Ishikawa (cell line): ENCODE measurements at regions not wholly inside any gene's neighbourhood (a gene's known extent, or its start where the extent isn't known, plus 50 kb on each side); places are given as distances from the start of the nearest gene placed in this dataset.

Experiments used
- CEBPB ChIP-seq: IDR thresholded peaks from 2 replicates; pipeline ENCODE4 v1.6.1; 2012
- CREB1 ChIP-seq: IDR thresholded peaks from 2 replicates; pipeline ENCODE4 v1.6.1; 2012; ENCODE audit warnings: low read depth
- EGR1 ChIP-seq: IDR thresholded peaks from 2 replicates; pipeline ENCODE4 v1.6.1; 2012
- EP300 ChIP-seq: IDR thresholded peaks from 2 replicates; pipeline ENCODE4 v1.6.1; 2012; ENCODE audit warnings: borderline replicate concordance
- FOXM1 ChIP-seq: IDR thresholded peaks from 2 replicates; pipeline ENCODE4 v1.6.1; 2012; ENCODE audit warnings: low read depth, borderline replicate concordance
- NFIC ChIP-seq: IDR thresholded peaks from 2 replicates; pipeline ENCODE4 v1.6.1; 2012
- RAD21 ChIP-seq: IDR thresholded peaks from 2 replicates; pipeline ENCODE4 v1.6.1; 2012; ENCODE audit warnings: low read depth
- TAF1 ChIP-seq: IDR thresholded peaks from 2 replicates; pipeline ENCODE4 v1.6.1; 2012; ENCODE audit warnings: low read depth, mild to moderate bottlenecking
- TCF12 ChIP-seq: IDR thresholded peaks from 2 replicates; pipeline ENCODE4 v1.6.1; 2012; ENCODE audit warnings: low read depth
- TEAD4 ChIP-seq: IDR thresholded peaks from 2 replicates; pipeline ENCODE4 v1.6.1; 2012
- YY1 ChIP-seq: IDR thresholded peaks from 2 replicates; pipeline ENCODE4 v1.6.1; 2012; ENCODE audit warnings: low read depth
- ZBTB7A ChIP-seq: IDR thresholded peaks from 2 replicates; pipeline ENCODE4 v1.6.1; 2012; ENCODE audit warnings: low read depth
- TF ChIP-seq, protein P1 (sequence below): IDR thresholded peaks from 2 replicates; pipeline ENCODE4 v1.6.1; 2012
- TF ChIP-seq, protein P2 (sequence below): IDR thresholded peaks from 2 replicates; pipeline ENCODE4 v1.6.1; 2012; ENCODE audit warnings: low read depth, mild to moderate bottlenecking
- TF ChIP-seq, protein P3 (sequence below): IDR thresholded peaks from 2 replicates; pipeline ENCODE4 v1.6.1; 2012

DNA sequence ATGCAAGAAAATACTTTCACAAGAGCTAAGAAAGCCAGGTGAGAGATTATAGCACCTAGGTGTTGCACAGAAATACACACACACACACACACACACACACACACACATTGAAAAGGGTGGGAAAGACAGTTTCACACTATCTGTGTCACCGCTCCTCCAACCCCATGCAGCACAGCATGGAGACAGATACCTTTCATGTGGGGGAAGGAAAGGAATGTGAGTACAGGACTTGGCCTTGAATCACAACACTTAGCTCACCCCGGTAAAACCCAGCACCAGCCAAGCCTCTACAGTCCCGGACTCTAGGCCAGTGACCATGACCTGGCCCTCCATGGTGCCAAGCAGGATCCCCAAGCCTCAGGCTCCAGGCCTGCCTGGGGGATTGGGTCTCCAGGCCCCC lies 462.0 kb upstream of the SPRY2 start:
- no peak for TF ChIP-seq EGR1
- TF ChIP-seq TEAD4: no peak
- TF ChIP-seq EP300: no peak
- TF ChIP-seq YY1: no peak
- no peak for TF ChIP-seq RAD21
- no peak for TF ChIP-seq CEBPB
- no peak for TF ChIP-seq ZBTB7A

DNA sequence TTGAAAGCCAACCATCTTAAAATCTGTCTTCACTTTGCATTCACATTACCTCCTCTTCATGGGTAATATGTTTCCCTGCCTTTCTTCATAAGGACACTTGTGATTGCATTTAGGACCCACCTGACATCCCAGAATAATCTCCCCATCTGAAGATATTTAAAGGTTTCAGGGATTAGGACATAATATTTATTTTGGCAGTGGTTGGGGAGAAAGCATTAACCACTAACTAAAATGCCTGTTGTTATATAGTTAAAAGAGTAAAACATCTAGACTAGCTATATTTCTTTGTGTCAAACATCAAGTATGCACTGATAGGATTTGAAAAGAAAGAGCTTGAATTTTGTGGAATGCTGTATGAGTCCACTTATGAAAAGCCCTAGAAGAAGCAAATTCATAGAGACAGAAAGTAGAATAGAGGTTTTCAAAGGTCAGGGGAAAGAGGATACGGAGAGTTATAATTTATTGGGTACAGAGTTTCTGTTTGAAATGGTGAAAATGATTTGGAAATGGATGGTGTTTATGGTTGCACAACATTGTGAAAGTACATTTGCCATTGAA lies 457.7 kb upstream of the SPRY2 start:
- TF ChIP-seq CEBPB: no peak
- TF ChIP-seq RAD21: no peak
- no peak for TF ChIP-seq TCF12
- no peak for TF ChIP-seq YY1
- TF ChIP-seq, protein P1, sequence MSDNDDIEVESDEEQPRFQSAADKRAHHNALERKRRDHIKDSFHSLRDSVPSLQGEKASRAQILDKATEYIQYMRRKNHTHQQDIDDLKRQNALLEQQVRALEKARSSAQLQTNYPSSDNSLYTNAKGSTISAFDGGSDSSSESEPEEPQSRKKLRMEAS: no peak
- TF ChIP-seq NFIC: no peak
- TF ChIP-seq FOXM1: no peak
- no peak for TF ChIP-seq ZBTB7A
- no peak for TF ChIP-seq CREB1
- no peak for TF ChIP-seq EGR1
- TF ChIP-seq, protein P2, sequence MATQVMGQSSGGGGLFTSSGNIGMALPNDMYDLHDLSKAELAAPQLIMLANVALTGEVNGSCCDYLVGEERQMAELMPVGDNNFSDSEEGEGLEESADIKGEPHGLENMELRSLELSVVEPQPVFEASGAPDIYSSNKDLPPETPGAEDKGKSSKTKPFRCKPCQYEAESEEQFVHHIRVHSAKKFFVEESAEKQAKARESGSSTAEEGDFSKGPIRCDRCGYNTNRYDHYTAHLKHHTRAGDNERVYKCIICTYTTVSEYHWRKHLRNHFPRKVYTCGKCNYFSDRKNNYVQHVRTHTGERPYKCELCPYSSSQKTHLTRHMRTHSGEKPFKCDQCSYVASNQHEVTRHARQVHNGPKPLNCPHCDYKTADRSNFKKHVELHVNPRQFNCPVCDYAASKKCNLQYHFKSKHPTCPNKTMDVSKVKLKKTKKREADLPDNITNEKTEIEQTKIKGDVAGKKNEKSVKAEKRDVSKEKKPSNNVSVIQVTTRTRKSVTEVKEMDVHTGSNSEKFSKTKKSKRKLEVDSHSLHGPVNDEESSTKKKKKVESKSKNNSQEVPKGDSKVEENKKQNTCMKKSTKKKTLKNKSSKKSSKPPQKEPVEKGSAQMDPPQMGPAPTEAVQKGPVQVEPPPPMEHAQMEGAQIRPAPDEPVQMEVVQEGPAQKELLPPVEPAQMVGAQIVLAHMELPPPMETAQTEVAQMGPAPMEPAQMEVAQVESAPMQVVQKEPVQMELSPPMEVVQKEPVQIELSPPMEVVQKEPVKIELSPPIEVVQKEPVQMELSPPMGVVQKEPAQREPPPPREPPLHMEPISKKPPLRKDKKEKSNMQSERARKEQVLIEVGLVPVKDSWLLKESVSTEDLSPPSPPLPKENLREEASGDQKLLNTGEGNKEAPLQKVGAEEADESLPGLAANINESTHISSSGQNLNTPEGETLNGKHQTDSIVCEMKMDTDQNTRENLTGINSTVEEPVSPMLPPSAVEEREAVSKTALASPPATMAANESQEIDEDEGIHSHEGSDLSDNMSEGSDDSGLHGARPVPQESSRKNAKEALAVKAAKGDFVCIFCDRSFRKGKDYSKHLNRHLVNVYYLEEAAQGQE: no peak
- no peak for TF ChIP-seq TAF1
- TF ChIP-seq, protein P3, sequence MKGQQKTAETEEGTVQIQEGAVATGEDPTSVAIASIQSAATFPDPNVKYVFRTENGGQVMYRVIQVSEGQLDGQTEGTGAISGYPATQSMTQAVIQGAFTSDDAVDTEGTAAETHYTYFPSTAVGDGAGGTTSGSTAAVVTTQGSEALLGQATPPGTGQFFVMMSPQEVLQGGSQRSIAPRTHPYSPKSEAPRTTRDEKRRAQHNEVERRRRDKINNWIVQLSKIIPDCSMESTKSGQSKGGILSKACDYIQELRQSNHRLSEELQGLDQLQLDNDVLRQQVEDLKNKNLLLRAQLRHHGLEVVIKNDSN: no peak
- TF ChIP-seq TEAD4: no peak

DNA sequence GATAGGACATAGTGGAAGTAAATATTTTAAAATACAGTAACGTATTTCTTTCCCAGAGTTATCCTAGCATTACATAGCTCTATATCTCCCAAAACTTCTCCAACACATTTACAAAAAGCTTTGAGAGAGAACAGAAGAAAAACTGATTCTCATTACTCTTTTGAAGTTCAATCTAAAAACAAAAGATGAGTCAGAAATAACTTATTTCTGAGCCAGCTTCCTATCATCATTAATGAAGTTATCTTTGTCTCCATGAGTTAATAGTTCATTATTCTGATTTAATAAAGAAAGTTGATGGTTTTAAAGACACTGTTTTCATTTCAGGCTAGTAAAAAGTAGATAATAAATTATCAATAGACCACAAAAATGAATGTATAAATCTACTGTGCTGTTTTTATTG lies 446.7 kb upstream of the SPRY2 start:
- no peak for TF ChIP-seq FOXM1
- no peak for TF ChIP-seq CEBPB
- no peak for TF ChIP-seq NFIC
- TF ChIP-seq TCF12: no peak
- TF ChIP-seq EP300: no peak
- no peak for TF ChIP-seq EGR1
- no peak for TF ChIP-seq CREB1
- TF ChIP-seq RAD21: no peak
- no peak for TF ChIP-seq TAF1
- no peak for TF ChIP-seq ZBTB7A
- TF ChIP-seq, protein P3: no peak
- TF ChIP-seq, protein P1: no peak
- no peak for TF ChIP-seq YY1
- TF ChIP-seq, protein P2: no peak
- TF ChIP-seq TEAD4: no peak

DNA sequence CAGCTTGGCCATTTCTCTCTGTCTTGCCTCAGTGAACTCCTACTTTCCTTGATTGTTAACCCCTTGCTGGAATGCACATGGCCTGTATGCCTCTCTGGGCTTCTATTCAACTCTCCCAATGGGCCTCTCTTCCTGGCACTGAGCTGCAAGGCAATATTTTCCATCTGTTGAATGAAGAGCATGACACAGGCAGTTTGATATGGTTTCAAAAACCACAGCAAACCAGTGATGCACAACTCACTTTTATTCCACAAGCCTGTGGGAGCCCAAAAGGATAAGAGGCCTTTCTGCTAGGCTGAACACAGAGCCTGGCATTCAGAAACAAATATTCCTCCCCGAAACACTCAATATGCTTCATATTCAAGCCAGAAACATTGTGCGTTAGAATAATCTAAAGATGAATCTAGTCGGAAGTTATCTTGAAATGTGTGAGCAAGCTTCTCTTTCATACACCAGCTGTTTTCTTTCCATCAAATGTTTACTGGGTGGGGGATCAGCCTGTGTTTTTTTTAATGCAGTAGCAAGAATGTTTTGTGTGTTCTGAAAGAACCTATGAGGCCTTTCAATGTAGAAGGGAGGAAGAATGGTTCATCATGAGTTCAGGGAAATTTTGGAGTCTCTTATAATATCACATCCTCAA lies 443.1 kb upstream of the SPRY2 start:
- no peak for TF ChIP-seq FOXM1
- no peak for TF ChIP-seq RAD21
- no peak for TF ChIP-seq ZBTB7A
- TF ChIP-seq YY1: no peak

DNA sequence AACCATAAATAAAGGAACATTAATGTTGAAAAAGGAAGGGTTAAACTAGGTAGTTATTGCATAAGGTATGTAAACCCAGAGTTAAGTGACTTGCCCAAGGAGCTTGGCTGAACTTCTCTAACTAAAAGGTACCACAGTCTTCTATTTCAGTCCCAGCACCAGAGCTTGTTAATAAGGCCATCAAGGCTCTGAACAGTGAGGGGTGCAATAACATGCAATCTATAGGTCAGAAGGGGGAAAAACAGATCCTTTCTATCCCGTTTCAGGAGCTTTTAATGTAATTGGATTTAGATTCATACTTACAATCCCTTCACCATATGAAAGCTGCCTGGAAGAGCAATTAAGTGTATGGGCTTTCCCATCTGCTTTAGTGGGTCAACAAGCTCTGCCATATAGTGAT lies 441.5 kb upstream of the SPRY2 start:
- TF ChIP-seq RAD21: no peak
- TF ChIP-seq ZBTB7A: no peak
- TF ChIP-seq EP300: no peak
- TF ChIP-seq FOXM1: no peak
- TF ChIP-seq TAF1: no peak
- no peak for TF ChIP-seq TEAD4
- TF ChIP-seq, protein P3: no peak
- TF ChIP-seq, protein P1: no peak
- TF ChIP-seq NFIC: no peak
- no peak for TF ChIP-seq CEBPB
- no peak for TF ChIP-seq CREB1
- TF ChIP-seq, protein P2: no peak
- TF ChIP-seq TCF12: no peak
- no peak for TF ChIP-seq EGR1
- no peak for TF ChIP-seq YY1
